ENCODE measurements at regions not wholly inside any gene's neighbourhood (a gene's known extent, or its start where the extent isn't known, plus 50 kb on each side); places are given as distances from the start of the nearest gene placed in this dataset.

GRCh38 chr13:63900406-63900805 lies 2484.8 kb upstream of the PCDH20 start:
- TF ChIP-seq RAD21 (IDR thresholded peaks at IDR 0.05; ENCODE audit: low read depth): no peak
- no peak for TF ChIP-seq REST (IDR thresholded peaks at IDR 0.05; ENCODE audit: low read depth)
- no peak for TF ChIP-seq TAF1 (IDR thresholded peaks at IDR 0.05; ENCODE audit: low read depth)
